ENCODE measurements at regions not wholly inside any gene's neighbourhood (a gene's known extent, or its start where the extent isn't known, plus 50 kb on each side); places are given as distances from the start of the nearest gene placed in this dataset.

- no peak for DNase-seq (ENCODE audit: low spot score in 2 of 2)
- WGBS, 2 donors = 91 to 92% methylated on average over 6 of the region's 6 CpGs
- TF ChIP-seq CTCF (IDR thresholded peaks at IDR 0.05) (no peak), POLR2A (IDR thresholded peaks at IDR 0.05) (no peak)
- no peak overlapping the region for H3K4me3 ChIP-seq (ENCODE audit: low read depth, poor library complexity, severe bottlenecking)
- intact Hi-C loops (cut with DNase I; ENCODE audit: low total_unique reads) = no loop called here
Measured at GRCh38 chr7:108997480-108997879, 427.8 kb downstream of the DNAJB9 start.

- intact Hi-C loops (cut with DNase I; ENCODE audit: low total_unique reads) = no loop called here
- WGBS, 2 donors = 96 to 100% methylated on average over 1 of the region's 1 CpG
- H3K4me3 ChIP-seq (ENCODE audit: low read depth, poor library complexity, severe bottlenecking) = no peak overlapping the region
- DNase-seq (ENCODE audit: low spot score in 2 of 2) = no peak
- TF ChIP-seq CTCF (IDR thresholded peaks at IDR 0.05) = no peak
- no peak for TF ChIP-seq POLR2A (IDR thresholded peaks at IDR 0.05)
Measured at GRCh38 chr7:109003742-109004141, 434.1 kb downstream of the DNAJB9 start.

GRCh38 chr7:109009636-109010035, 440.0 kb downstream of the DNAJB9 start:
- DNase-seq (ENCODE audit: low spot score in 2 of 2) = no peak
- TF ChIP-seq CTCF (IDR thresholded peaks at IDR 0.05) (no peak), POLR2A (IDR thresholded peaks at IDR 0.05) (no peak)
- H3K4me3 ChIP-seq (ENCODE audit: low read depth, poor library complexity, severe bottlenecking) = no peak overlapping the region
- intact Hi-C loops (cut with DNase I; ENCODE audit: low total_unique reads) = no loop called here
- 65 to 73% methylated on average over 6 of the region's 6 CpGs for WGBS, 2 donors

GRCh38 chr7:109020251-109020650, 450.6 kb downstream of the DNAJB9 start:
- intact Hi-C loops (cut with DNase I; ENCODE audit: low total_unique reads) = no loop called here
- no peak for TF ChIP-seq CTCF (IDR thresholded peaks at IDR 0.05)
- TF ChIP-seq POLR2A (IDR thresholded peaks at IDR 0.05) = no peak

GRCh38 chr7:109021390-109021789, 451.7 kb downstream of the DNAJB9 start:
- no peak for DNase-seq (ENCODE audit: low spot score in 2 of 2)
- WGBS, 2 donors = 85 to 93% methylated on average over 2 of the region's 2 CpGs
- H3K4me3 ChIP-seq (ENCODE audit: low read depth, poor library complexity, severe bottlenecking) = no peak overlapping the region
- intact Hi-C loops (cut with DNase I; ENCODE audit: low total_unique reads) = no loop called here
- TF ChIP-seq POLR2A (IDR thresholded peaks at IDR 0.05) = no peak

More at GRCh38 chr7:109020251-109020650, 450.6 kb downstream of the DNAJB9 start:
- H3K4me3 ChIP-seq (ENCODE audit: low read depth, poor library complexity, severe bottlenecking) = no peak overlapping the region
- 47 to 52% methylated on average over 4 of the region's 4 CpGs for WGBS, 2 donors
- no peak for DNase-seq (ENCODE audit: low spot score in 2 of 2)

- DNase-seq (ENCODE audit: low spot score in 2 of 2) = no peak
- intact Hi-C loops (cut with DNase I; ENCODE audit: low total_unique reads) = no loop called here
- TF ChIP-seq CTCF (IDR thresholded peaks at IDR 0.05) (no peak), POLR2A (IDR thresholded peaks at IDR 0.05) (no peak)
- no peak overlapping the region for H3K4me3 ChIP-seq (ENCODE audit: low read depth, poor library complexity, severe bottlenecking)
- WGBS, 2 donors = 74 to 84% methylated on average over 3 of the region's 3 CpGs
Measured at GRCh38 chr7:109029866-109030265, 460.2 kb downstream of the DNAJB9 start.

Data from lower leg skin (tissue), 4 donors.